HEK293 (cell line): ENCODE measurements at regions not wholly inside any gene's neighbourhood (a gene's known extent, or its start where the extent isn't known, plus 50 kb on each side); places are given as distances from the start of the nearest gene placed in this dataset.

Source experiments
- CTCF ChIA-PET: fragments of 350-600 bp; formaldehyde crosslinking; extraction: SDS; loops from one replicate; lab custom pipeline; 2021; ENCODE audit warnings: antibody characterized with exemption; lab: Yijun Ruan, JAX
- POLR2A ChIA-PET: fragments of 300-600 bp; formaldehyde crosslinking; extraction: SDS; loops from one replicate; lab custom pipeline; 2020; ENCODE audit warnings: antibody characterized with exemption, inconsistent platforms; lab: Yijun Ruan, JAX
- H3K27ac ChIP-seq: fragments of 200-500 bp; sonication (Bioruptor generic); 2 replicates; pipeline ENCODE4 v1.5.1; 2014; ENCODE audit warnings: low read depth, low read length, control low read depth, inconsistent platforms; ENCODE audit errors: extremely low read depth
- H3K36me3 ChIP-seq, 2 experiments: fragments of 200-500 bp in 1 of 2; sonication (Bioruptor generic) in 1 of 2; 1 replicate in 1 of 2; 2 replicates in 1 of 2; pipeline ENCODE4 v1.5.1; 2014 to 2017; ENCODE audit warnings: inconsistent platforms in 2 of 2, low read length in 2 of 2; ENCODE audit not compliant: control insufficient read depth in 2 of 2, insufficient read depth in 1 of 2
- H3K4me1 ChIP-seq: fragments of 200-500 bp; sonication (Bioruptor generic); 2 replicates; pipeline ENCODE4 v1.5.1; 2014; ENCODE audit warnings: mild to moderate bottlenecking, low read length, inconsistent platforms; ENCODE audit not compliant: control insufficient read depth, insufficient read depth
- H3K4me3 ChIP-seq: 2 replicates; pipeline ENCODE4 v1.5.1; 2011; ENCODE audit warnings: low read depth, mild to moderate bottlenecking, control low read depth, low read length, moderate library complexity
- H3K9me3 ChIP-seq: fragments of 200-500 bp; sonication (Bioruptor generic); 2 replicates; pipeline ENCODE4 v1.5.1; 2014; ENCODE audit warnings: low read depth, low read length, inconsistent platforms; ENCODE audit not compliant: control insufficient read depth, insufficient read depth
- GLIS1 ChIP-seq: fragments of 450-650 bp; formaldehyde crosslinking; IDR thresholded peaks from 2 replicates; pipeline ENCODE4 v1.5.1; 2016; ENCODE audit warnings: missing biosample characterization, missing genetic modification characterization
- HOXA7 ChIP-seq: sonication (generic); formaldehyde crosslinking; IDR thresholded peaks from 2 replicates; pipeline ENCODE4 v1.8.1; 2022; ENCODE audit warnings: missing genetic modification reagents, borderline replicate concordance
- OSR2 ChIP-seq: fragments of 450-650 bp; formaldehyde crosslinking; IDR thresholded peaks from 2 replicates; pipeline ENCODE4 v1.5.1; 2016; ENCODE audit warnings: missing biosample characterization, missing genetic modification characterization
- SETDB1 ChIP-seq: IDR thresholded peaks from one replicate; pipeline ENCODE4 v1.6.1; 2017; ENCODE audit warnings: mild to moderate bottlenecking, low read length, moderate library complexity, mixed read lengths; ENCODE audit not compliant: insufficient read length
- ZNF157 ChIP-seq: fragments of 450-650 bp; formaldehyde crosslinking; IDR thresholded peaks from 2 replicates; pipeline ENCODE4 v1.5.1; 2016; ENCODE audit warnings: missing biosample characterization, missing genetic modification characterization
- ZNF214 ChIP-seq: fragments of 450-650 bp; formaldehyde crosslinking; IDR thresholded peaks from 2 replicates; pipeline ENCODE4 v1.5.1; 2017; ENCODE audit warnings: missing biosample characterization, mild to moderate bottlenecking, missing genetic modification characterization, borderline replicate concordance
- ZNF239 ChIP-seq: fragments of 450-650 bp; formaldehyde crosslinking; IDR thresholded peaks from 2 replicates; pipeline ENCODE4 v1.5.1; 2016; ENCODE audit warnings: missing biosample characterization, missing genetic modification characterization
- ZNF311 ChIP-seq: fragments of 450-650 bp; formaldehyde crosslinking; IDR thresholded peaks from 2 replicates; pipeline ENCODE4 v1.5.1; 2017; ENCODE audit warnings: missing biosample characterization, missing genetic modification characterization, borderline replicate concordance
- ZNF37A ChIP-seq: fragments of 450-650 bp; IDR thresholded peaks from 2 replicates; pipeline ENCODE4 v1.5.1; 2018; ENCODE audit warnings: missing biosample characterization, missing genetic modification characterization
- ZNF391 ChIP-seq: fragments of 450-650 bp; formaldehyde crosslinking; IDR thresholded peaks from 2 replicates; pipeline ENCODE4 v1.5.1; 2016; ENCODE audit warnings: low read depth, missing biosample characterization, missing genetic modification characterization, borderline replicate concordance
- ZNF561 ChIP-seq: fragments of 450-650 bp; IDR thresholded peaks from 2 replicates; pipeline ENCODE4 v1.5.1; 2018; ENCODE audit warnings: missing biosample characterization, missing genetic modification characterization, borderline replicate concordance
- ZNF571 ChIP-seq: fragments of 450-650 bp; formaldehyde crosslinking; IDR thresholded peaks from 2 replicates; pipeline ENCODE4 v1.5.0; 2017; ENCODE audit warnings: missing biosample characterization, missing genetic modification characterization
- ZNF626 ChIP-seq: fragments of 450-650 bp; sonication (Bioruptor Pico); formaldehyde crosslinking; IDR thresholded peaks from 2 replicates; pipeline ENCODE4 v1.5.1; 2018; ENCODE audit warnings: missing biosample characterization, missing genetic modification characterization, inconsistent platforms
- ZNF843 ChIP-seq: fragments of 450-650 bp; formaldehyde crosslinking; IDR thresholded peaks from 2 replicates; pipeline ENCODE4 v1.5.1; 2016; ENCODE audit warnings: missing biosample characterization, missing genetic modification characterization
- TF ChIP-seq, protein P1 (sequence below): fragments of 450-650 bp; formaldehyde crosslinking; IDR thresholded peaks from 2 replicates; pipeline ENCODE4 v1.5.1; 2016; ENCODE audit warnings: missing biosample characterization, missing genetic modification characterization
- TF ChIP-seq, protein P2 (sequence below): fragments of 450-650 bp; formaldehyde crosslinking; IDR thresholded peaks from 2 replicates; pipeline ENCODE4 v1.5.1; 2016; ENCODE audit warnings: missing biosample characterization, missing genetic modification characterization
- TF ChIP-seq, protein P3 (sequence below): fragments of 450-650 bp; formaldehyde crosslinking; IDR thresholded peaks from 2 replicates; pipeline ENCODE4 v1.5.1; 2016; ENCODE audit warnings: missing biosample characterization, missing genetic modification characterization
- TF ChIP-seq, protein P4 (sequence below): fragments of 450-650 bp; formaldehyde crosslinking; IDR thresholded peaks from 2 replicates; pipeline ENCODE4 v1.5.1; 2017; ENCODE audit warnings: missing biosample characterization, missing genetic modification characterization
- TF ChIP-seq, protein P5 (sequence below): fragments of 450-650 bp; formaldehyde crosslinking; IDR thresholded peaks from 2 replicates; pipeline ENCODE4 v1.5.1; 2016; ENCODE audit warnings: missing biosample characterization, missing genetic modification characterization

DNA sequence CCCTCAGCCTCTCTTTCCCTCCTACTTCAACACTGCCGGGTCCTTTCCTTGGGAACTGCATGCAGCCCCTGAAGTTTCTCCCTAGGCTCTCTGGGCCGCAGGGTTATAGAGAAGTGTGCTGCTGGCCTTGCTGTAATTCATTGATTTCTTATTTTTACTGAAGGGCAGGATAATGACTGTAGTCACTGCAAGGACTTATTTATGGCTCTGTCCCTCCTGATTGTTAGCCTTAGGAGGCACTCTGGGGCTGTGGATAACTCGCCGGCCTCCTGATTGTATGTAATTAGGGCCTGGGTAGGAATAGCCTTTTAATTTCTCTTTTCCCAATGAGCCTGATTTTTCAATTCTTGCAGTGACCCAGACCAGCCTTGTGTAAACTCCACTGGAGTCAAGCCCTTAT, 138.3 kb upstream of the CDH13 start (continued):
- TF ChIP-seq ZNF214 (no peak), ZNF571 (tag by site-specific recombination) (no peak), ZNF157 (tag by site-specific recombination) (no peak)

DNA sequence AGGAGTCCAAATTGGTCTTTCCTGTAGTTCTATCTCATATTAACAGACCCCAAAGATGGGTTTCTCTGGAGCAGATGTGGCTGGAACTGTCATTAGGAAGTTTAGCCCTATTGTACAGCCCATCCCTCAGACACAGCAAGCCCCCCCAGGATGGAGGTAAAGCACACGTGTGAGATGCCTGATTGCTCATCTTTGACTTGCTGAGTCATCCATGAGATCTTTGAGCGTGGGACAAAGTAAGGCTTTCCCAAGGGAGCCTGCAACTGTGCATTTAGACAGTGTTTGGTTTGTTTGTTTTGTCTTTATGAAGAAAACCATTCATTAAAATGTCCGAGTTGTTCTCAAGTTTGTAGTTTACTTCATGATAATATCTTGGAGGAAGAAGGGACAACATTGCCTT, 145.3 kb upstream of the CDH13 start:
- no peaks in the 10 kb centered on the region for H3K36me3 ChIP-seq
- no peak for TF ChIP-seq HOXA7 (CRISPR knock-in tag)
- TF ChIP-seq, all 188 proteins: peak for 0
- Histone ChIP-seq H3K9me3 (no peaks in the 10 kb centered on the region), H3K4me3 (no peak overlapping the region), H3K4me1 (no peaks in the 10 kb centered on the region), H3K27ac (no peak overlapping the region)
- CTCF ChIA-PET: interaction anchor here (0.6 to 1.9 kb wide), 2 partner anchors 25 to 42 kb away, joined by 3 to 9 read pairs; no protein-coding TSS in a partner anchor
- POLR2A ChIA-PET: no interaction called here

DNA sequence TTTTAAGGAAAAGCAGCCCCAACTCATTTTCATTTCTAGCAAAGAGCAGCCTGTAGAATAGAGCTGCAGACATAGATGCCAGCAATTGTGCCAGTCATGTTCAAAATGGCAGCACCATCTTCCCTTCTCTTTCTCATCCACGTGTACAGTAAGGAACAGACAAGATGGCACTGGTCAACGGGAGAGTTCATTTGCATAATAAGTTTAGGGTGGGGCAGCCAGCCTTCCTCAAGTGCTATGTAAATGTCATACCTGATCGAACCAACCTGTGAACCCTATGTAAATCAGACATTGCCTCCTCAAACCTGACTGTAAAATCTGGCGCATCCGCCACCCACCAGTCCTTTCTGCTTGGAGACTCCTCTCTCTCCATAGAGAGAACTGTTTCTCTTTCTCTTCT, 150.0 kb upstream of the CDH13 start:
- Histone ChIP-seq H3K4me3 (no peak overlapping the region), H3K9me3 (no peaks in the 10 kb centered on the region), H3K4me1 (no peaks in the 10 kb centered on the region), H3K27ac (no peak overlapping the region), H3K36me3 (no peaks in the 10 kb centered on the region)
- ChIA-PET POLR2A (no interaction called here), CTCF (interaction anchor here (0.7 kb wide), 1 partner anchor 37 kb away, joined by 3 read pairs; no protein-coding TSS in a partner anchor)
- TF ChIP-seq, protein P1, sequence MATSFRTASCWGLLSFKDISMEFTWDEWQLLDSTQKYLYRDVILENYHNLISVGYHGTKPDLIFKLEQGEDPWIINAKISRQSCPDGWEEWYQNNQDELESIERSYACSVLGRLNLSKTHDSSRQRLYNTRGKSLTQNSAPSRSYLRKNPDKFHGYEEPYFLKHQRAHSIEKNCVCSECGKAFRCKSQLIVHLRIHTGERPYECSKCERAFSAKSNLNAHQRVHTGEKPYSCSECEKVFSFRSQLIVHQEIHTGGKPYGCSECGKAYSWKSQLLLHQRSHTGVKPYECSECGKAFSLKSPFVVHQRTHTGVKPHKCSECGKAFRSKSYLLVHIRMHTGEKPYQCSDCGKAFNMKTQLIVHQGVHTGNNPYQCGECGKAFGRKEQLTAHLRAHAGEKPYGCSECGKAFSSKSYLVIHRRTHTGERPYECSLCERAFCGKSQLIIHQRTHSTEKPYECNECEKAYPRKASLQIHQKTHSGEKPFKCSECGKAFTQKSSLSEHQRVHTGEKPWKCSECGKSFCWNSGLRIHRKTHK: no peak
- TF ChIP-seq ZNF843 (tag by site-specific recombination) (no peak), ZNF311 (tag by site-specific recombination) (no peak), GLIS1 (no peak), ZNF37A (tag by site-specific recombination) (no peak), ZNF561 (tag by site-specific recombination) (no peak)
- TF ChIP-seq, protein P2, sequence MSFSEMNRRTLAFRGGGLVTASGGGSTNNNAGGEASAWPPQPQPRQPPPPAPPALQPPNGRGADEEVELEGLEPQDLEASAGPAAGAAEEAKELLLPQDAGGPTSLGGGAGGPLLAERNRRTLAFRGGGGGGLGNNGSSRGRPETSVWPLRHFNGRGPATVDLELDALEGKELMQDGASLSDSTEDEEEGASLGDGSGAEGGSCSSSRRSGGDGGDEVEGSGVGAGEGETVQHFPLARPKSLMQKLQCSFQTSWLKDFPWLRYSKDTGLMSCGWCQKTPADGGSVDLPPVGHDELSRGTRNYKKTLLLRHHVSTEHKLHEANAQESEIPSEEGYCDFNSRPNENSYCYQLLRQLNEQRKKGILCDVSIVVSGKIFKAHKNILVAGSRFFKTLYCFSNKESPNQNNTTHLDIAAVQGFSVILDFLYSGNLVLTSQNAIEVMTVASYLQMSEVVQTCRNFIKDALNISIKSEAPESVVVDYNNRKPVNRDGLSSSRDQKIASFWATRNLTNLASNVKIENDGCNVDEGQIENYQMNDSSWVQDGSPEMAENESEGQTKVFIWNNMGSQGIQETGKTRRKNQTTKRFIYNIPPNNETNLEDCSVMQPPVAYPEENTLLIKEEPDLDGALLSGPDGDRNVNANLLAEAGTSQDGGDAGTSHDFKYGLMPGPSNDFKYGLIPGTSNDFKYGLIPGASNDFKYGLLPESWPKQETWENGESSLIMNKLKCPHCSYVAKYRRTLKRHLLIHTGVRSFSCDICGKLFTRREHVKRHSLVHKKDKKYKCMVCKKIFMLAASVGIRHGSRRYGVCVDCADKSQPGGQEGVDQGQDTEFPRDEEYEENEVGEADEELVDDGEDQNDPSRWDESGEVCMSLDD: no peak
- TF ChIP-seq, protein P3, sequence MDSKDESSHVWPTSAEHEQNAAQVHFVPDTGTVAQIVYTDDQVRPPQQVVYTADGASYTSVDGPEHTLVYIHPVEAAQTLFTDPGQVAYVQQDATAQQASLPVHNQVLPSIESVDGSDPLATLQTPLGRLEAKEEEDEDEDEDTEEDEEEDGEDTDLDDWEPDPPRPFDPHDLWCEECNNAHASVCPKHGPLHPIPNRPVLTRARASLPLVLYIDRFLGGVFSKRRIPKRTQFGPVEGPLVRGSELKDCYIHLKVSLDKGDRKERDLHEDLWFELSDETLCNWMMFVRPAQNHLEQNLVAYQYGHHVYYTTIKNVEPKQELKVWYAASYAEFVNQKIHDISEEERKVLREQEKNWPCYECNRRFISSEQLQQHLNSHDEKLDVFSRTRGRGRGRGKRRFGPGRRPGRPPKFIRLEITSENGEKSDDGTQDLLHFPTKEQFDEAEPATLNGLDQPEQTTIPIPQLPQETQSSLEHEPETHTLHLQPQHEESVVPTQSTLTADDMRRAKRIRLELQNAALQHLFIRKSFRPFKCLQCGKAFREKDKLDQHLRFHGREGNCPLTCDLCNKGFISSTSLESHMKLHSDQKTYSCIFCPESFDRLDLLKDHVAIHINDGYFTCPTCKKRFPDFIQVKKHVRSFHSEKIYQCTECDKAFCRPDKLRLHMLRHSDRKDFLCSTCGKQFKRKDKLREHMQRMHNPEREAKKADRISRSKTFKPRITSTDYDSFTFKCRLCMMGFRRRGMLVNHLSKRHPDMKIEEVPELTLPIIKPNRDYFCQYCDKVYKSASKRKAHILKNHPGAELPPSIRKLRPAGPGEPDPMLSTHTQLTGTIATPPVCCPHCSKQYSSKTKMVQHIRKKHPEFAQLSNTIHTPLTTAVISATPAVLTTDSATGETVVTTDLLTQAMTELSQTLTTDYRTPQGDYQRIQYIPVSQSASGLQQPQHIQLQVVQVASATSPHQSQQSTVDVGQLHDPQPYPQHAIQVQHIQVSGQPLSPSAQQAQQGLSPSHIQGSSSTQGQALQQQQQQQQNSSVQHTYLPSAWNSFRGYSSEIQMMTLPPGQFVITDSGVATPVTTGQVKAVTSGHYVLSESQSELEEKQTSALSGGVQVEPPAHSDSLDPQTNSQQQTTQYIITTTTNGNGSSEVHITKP: no peak

DNA sequence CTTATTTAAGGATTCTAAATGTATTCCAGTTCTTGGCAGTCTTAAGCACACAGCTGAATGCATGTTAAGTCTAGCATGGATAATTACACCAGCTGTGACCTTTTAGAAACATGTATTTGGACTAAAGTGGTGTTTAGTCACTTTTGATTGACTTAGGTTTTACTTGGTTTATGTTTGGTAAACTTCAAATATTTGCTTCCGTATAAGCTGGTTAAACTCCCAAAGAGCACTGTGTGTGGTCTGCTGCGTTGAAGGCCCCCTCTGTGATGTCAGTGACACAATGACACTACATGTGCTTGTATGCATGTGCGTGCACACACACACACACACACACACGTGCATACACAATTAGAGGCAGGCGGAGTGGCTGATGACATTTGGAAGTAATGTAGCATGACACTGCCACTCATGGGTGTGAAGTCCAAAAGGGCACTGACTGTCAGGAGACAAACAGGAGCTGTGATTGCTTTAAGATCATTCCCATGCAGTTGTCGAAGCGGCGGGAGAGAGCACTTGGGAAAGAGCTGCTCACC, 156.1 kb upstream of the CDH13 start:
- ChIA-PET CTCF (interaction anchor here (5.1 kb wide), 1 partner anchor 14 kb away, joined by 27 read pairs; no protein-coding TSS in a partner anchor), POLR2A (no interaction called here)
- no peak overlapping the region for H3K4me3 ChIP-seq
- H3K4me1 ChIP-seq: no peaks in the 10 kb centered on the region
- no peaks in the 10 kb centered on the region for H3K9me3 ChIP-seq
- no peak overlapping the region for H3K27ac ChIP-seq
- H3K36me3 ChIP-seq: no peaks in the 10 kb centered on the region
- TF ChIP-seq ZNF391 (no peak), ZNF626 (tag by site-specific recombination) (no peak), ZNF239 (tag by site-specific recombination) (no peak), SETDB1 (no peak), OSR2 (no peak)
- TF ChIP-seq, protein P4, sequence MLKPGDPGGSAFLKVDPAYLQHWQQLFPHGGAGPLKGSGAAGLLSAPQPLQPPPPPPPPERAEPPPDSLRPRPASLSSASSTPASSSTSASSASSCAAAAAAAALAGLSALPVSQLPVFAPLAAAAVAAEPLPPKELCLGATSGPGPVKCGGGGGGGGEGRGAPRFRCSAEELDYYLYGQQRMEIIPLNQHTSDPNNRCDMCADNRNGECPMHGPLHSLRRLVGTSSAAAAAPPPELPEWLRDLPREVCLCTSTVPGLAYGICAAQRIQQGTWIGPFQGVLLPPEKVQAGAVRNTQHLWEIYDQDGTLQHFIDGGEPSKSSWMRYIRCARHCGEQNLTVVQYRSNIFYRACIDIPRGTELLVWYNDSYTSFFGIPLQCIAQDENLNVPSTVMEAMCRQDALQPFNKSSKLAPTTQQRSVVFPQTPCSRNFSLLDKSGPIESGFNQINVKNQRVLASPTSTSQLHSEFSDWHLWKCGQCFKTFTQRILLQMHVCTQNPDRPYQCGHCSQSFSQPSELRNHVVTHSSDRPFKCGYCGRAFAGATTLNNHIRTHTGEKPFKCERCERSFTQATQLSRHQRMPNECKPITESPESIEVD (tag by site-specific recombination): no peak
- TF ChIP-seq, protein P5, sequence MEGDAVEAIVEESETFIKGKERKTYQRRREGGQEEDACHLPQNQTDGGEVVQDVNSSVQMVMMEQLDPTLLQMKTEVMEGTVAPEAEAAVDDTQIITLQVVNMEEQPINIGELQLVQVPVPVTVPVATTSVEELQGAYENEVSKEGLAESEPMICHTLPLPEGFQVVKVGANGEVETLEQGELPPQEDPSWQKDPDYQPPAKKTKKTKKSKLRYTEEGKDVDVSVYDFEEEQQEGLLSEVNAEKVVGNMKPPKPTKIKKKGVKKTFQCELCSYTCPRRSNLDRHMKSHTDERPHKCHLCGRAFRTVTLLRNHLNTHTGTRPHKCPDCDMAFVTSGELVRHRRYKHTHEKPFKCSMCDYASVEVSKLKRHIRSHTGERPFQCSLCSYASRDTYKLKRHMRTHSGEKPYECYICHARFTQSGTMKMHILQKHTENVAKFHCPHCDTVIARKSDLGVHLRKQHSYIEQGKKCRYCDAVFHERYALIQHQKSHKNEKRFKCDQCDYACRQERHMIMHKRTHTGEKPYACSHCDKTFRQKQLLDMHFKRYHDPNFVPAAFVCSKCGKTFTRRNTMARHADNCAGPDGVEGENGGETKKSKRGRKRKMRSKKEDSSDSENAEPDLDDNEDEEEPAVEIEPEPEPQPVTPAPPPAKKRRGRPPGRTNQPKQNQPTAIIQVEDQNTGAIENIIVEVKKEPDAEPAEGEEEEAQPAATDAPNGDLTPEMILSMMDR (tag by site-specific recombination): no peak
